Activated B cell treated with CpG ODN at 0.5 μM for 24 hours (primary cell): ENCODE measurements at regions not wholly inside any gene's neighbourhood (a gene's known extent, or its start where the extent isn't known, plus 50 kb on each side); places are given as distances from the start of the nearest gene placed in this dataset.

Experiments
- ATAC-seq: fragments of 200-7000 bp; cut with Tn5 transposase; one replicate; pipeline ENCODE4 v1.10.0; 2021; ENCODE audit warnings: low read depth, mild to moderate bottlenecking, moderate library complexity
- CTCF ChIA-PET: fragments of 350-600 bp; sonication (Branson Sonifier 250); formaldehyde crosslinking; loops from one replicate; lab custom pipeline; 2021; ENCODE audit warnings: antibody characterized with exemption; lab: Charles Lee
- POLR2A ChIA-PET: fragments of 350-600 bp; sonication (Branson Sonifier 250); formaldehyde crosslinking; loops from one replicate; lab custom pipeline; 2021; ENCODE audit warnings: antibody characterized with exemption; lab: Charles Lee
- DNase-seq: peaks from one replicate; pipeline ENCODE4 v3.0.0; 2022
- H3K27ac Mint-ChIP-seq: one replicate; pipeline ENCODE4 v1.8.0; 2020; ENCODE audit warnings: mixed read lengths
- H3K27me3 Mint-ChIP-seq: one replicate; pipeline ENCODE4 v1.8.0; 2021; ENCODE audit warnings: mixed read lengths
- H3K36me3 Mint-ChIP-seq: one replicate; pipeline ENCODE4 v1.8.0; 2021; ENCODE audit warnings: low read depth, mixed read lengths
- H3K4me1 Mint-ChIP-seq: one replicate; pipeline ENCODE4 v1.8.0; 2021; ENCODE audit warnings: mixed read lengths
- H3K4me3 Mint-ChIP-seq: one replicate; pipeline ENCODE4 v1.8.0; 2020; ENCODE audit warnings: mild to moderate bottlenecking, mixed read lengths
- H3K9me3 Mint-ChIP-seq: one replicate; pipeline ENCODE4 v1.8.0; 2020; ENCODE audit warnings: mixed read lengths
- CTCF ChIP-seq: fragments of 200-600 bp; IDR thresholded peaks from one replicate; pipeline ENCODE4 v1.8.0; 2022; ENCODE audit warnings: antibody characterized with exemption, mild to moderate bottlenecking
- intact Hi-C: fragments of 100-400 bp; cut with micrococcal nuclease; formaldehyde crosslinking; loops from one replicate; pipeline ENCODE4 v1.15.1; 2024

- no peaks in the 10 kb centered on the region for H3K4me1 Mint-ChIP-seq
- peaks cover 6% of the 10 kb centered on the region for H3K9me3 Mint-ChIP-seq
- TF ChIP-seq CTCF: no peak
- H3K27ac Mint-ChIP-seq: no peak overlapping the region
- no peaks in the 10 kb centered on the region for H3K36me3 Mint-ChIP-seq
- no peaks in the 10 kb centered on the region for H3K27me3 Mint-ChIP-seq
- POLR2A ChIA-PET: no interaction called here
- no peak for DNase-seq
- no peak for ATAC-seq
- H3K4me3 Mint-ChIP-seq: no peak overlapping the region
- intact Hi-C loops: no loop called here
- CTCF ChIA-PET: no interaction called here
Observed at GRCh38 chr14:84298663-84299195, 1231.2 kb upstream of the FLRT2 start.

DNA sequence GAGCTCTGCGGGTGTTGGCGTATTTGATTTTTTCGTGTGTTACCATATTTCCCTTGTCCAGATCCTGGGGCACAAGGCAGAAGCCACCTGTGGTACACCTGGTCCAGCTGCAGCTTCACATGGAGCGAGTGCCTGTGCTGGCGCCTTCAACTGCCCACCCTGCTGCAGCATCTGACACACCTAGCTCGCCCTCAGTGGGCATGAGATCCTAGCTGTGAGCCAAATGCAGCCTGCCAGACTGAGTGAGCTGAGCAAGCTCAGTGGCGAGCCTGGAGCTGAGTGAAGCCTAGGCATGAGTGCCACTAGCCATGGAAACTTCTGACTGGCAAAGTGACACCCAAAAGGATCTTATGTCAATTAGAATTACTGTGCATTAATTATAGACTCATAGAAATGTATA is 1226.8 kb upstream of the FLRT2 start:
- Mint-ChIP-seq H3K4me3 (no peak overlapping the region), H3K27ac (no peak overlapping the region), H3K9me3 (peaks cover 13% of the 10 kb centered on the region), H3K36me3 (no peaks in the 10 kb centered on the region), H3K4me1 (no peaks in the 10 kb centered on the region), H3K27me3 (no peaks in the 10 kb centered on the region)
- ChIA-PET CTCF (no interaction called here), POLR2A (no interaction called here)
- no peak for DNase-seq
- ATAC-seq: no peak
- intact Hi-C loops: no loop called here
- TF ChIP-seq CTCF: no peak

- TF ChIP-seq CTCF: no peak
- Mint-ChIP-seq H3K27ac (no peak overlapping the region), H3K4me1 (no peaks in the 10 kb centered on the region), H3K27me3 (no peaks in the 10 kb centered on the region), H3K36me3 (no peaks in the 10 kb centered on the region), H3K9me3 (peaks cover 13% of the 10 kb centered on the region), H3K4me3 (no peak overlapping the region)
- intact Hi-C loops: no loop called here
- no peak for ATAC-seq
- ChIA-PET CTCF (no interaction called here), POLR2A (no interaction called here)
- no peak for DNase-seq
Observed at GRCh38 chr14:84312551-84312950, 1217.4 kb upstream of the FLRT2 start.

DNA sequence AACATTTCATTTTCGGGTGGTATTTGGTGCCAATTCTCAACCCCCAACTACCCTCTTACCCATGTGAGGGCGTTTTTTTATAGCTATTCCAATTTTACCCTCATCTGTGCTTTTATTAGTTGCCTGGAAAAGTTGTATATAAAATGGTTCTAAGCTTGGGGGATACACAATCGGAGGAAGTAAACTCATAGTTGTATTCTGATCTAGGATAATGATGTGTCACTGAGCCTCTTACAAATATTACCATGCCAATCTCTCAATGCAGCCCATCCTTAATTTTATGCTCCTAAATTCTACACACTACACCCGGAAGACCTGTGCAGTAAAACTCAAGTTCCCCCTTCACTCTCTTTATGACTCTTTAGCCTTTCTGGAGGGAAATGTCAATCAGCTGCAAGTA is 1206.5 kb upstream of the FLRT2 start:
- ChIA-PET POLR2A (no interaction called here), CTCF (no interaction called here)
- Mint-ChIP-seq H3K4me1 (no peaks in the 10 kb centered on the region), H3K4me3 (no peak overlapping the region), H3K27ac (no peak overlapping the region), H3K27me3 (no peaks in the 10 kb centered on the region), H3K36me3 (no peaks in the 10 kb centered on the region), H3K9me3 (peaks cover 7% of the 10 kb centered on the region)
- intact Hi-C loops: no loop called here
- no peak for TF ChIP-seq CTCF
- no peak for ATAC-seq
- DNase-seq: no peak

DNA sequence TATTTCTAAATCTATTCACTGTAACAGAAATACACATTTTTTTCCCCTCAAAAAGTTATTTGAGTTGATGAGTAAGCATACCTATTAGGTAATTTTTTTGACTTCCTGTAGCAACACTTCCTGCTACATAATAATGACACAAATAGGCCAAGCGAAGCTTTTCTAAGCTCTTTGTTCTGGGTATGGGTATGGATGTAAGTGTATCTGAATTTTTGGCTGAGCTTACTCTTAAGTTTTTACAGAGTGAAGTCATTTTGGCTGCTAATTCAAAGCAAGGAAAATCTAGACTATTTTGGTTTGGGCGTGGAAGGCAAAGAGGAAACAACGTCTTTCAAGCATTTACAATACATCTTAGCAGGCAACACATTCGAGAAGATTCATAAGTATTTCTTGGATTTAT is 1206.0 kb upstream of the FLRT2 start:
- Mint-ChIP-seq H3K9me3 (peaks cover 7% of the 10 kb centered on the region), H3K27me3 (no peaks in the 10 kb centered on the region), H3K36me3 (no peaks in the 10 kb centered on the region), H3K4me3 (no peak overlapping the region), H3K4me1 (no peaks in the 10 kb centered on the region), H3K27ac (no peak overlapping the region)
- ATAC-seq (no peak), DNase-seq (no peak)
- intact Hi-C loops: no loop called here
- TF ChIP-seq CTCF: no peak
- ChIA-PET POLR2A (no interaction called here), CTCF (no interaction called here)
